HG02763 (cell line): ENCODE measurements at regions not wholly inside any gene's neighbourhood (a gene's known extent, or its start where the extent isn't known, plus 50 kb on each side); places are given as distances from the start of the nearest gene placed in this dataset.
A peak's percentile ranks its signal among the peaks of the same experiment; 100 is the strongest.
"Not testable (repeated sequence)": the region's sequence is repeated elsewhere in the genome, so short reads cannot be mapped to it uniquely, and the experiment has no call there.

ENCODE experiments used
- ATAC-seq: cut with Tn5 transposase; IDR thresholded peaks from one replicate; pipeline ENCODE4 v1.9.1; 2021; ENCODE audit warnings: mild to moderate bottlenecking, moderate library complexity; ENCODE audit not compliant: unreplicated experiment

DNA sequence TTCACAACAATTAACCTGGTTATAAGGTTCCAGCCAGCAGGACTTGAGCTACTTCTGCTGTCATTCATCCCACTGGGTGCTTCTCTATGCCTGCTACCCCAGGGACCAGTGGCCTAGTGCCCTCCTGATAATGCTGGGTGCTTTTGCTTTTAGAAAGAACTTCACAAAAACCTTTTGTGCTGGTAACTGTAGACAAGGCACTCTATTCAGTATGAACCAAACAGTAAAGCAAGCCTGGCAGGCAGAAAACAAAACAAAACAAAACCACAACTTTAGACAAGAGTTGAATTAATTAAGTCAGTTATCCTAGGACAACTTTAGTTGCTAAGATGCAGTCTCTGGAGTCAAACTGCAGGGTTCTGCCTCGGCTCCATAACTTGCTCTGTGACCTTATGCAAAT is 61.9 kb upstream of the ADGRL2 start:
- ATAC-seq: no peak

DNA sequence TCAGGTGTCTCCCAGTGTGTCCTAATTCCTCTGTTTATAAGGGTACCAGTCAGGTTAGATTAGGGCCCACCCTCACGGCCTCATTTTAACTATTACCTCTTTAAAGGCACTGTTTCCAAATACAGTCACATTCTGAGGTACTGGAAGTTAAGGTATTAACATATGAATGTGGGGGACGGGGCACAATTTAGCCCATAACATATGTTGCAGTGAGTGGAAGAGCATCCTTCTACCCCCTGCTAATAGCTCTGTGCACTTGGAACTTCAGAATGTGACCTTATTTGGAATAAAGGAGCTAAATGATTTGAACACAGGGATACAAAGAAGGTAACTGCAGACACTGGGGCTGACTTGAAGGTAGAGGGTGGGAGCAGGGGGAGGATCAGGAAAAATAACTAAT is 67.3 kb upstream of the ADGRL2 start:
- ATAC-seq: no peak

DNA sequence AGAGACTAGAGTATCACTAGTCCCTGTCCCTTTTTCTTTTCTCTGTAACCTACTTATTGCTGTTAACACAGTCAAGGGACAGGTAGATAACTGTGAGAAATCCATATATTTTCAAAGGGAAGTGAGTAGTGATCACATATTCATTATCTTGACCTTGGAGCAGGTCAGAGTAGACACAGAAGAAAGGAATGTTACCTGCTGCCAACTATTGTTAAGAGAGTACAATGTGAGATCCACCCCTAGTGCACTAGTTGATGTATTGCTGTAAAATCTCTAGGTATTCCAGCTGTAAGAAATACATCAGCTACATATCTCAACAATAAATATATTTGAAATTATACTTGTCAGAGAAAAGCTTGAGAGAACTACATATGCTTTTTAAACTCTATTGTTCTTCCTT is 68.7 kb upstream of the ADGRL2 start:
- ATAC-seq: no peak

DNA sequence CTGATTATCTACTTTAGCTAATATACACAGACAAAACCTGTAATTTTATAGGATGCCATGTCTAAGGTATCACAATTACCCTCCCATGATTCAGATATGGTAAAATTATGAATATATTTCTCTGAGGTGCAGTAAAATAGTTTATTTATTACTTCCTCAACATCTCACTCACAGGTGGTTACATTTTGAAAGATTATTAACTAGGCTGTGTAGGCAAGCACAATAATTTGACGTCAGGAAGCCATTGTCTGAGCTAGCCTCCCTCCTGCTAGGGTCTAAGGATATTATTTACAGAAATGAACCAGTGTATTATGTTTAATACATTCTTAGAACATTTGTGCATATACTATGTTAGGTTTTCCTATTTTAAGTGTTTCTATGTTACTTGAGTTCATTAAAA is 69.9 kb upstream of the ADGRL2 start:
- ATAC-seq: peak; percentile 63

DNA sequence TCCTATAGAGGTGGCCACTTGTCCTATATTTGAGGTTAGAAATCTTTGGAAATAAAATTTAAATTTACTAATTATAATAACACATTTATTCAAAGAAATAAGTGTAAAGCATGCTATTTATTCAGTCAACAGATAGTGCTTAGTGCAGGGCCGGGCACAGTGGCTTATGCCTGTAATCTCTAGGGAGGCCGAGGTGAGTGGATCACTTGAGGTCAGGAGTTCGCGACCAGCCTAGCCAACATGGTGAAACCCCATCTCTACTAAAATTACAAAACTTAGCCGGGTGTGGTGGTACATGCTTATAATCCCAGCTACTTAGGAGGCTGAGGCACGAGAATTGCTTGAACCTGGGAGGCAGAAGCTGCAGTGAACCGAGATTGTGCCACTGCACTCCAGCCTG is 70.4 kb upstream of the ADGRL2 start:
- ATAC-seq: not testable (repeated sequence)

DNA sequence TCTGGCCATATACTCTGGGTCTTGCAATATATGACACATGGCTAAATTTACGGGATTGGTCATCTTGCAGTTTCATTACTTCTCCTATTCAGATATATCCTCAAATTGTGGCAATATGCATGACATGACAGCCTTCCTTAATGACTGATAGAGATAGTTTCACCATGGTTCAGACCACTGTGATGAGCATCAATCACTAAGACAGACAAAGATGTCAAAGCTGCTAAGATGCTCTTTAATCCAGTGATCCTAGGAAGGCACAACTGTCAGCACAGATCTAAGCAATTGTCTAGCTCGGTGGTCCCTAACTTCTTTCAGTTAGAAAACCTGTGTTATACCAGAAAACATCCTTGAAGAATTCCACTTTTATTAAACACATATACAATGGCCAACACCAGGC is 70.9 kb upstream of the ADGRL2 start:
- no peak for ATAC-seq

DNA sequence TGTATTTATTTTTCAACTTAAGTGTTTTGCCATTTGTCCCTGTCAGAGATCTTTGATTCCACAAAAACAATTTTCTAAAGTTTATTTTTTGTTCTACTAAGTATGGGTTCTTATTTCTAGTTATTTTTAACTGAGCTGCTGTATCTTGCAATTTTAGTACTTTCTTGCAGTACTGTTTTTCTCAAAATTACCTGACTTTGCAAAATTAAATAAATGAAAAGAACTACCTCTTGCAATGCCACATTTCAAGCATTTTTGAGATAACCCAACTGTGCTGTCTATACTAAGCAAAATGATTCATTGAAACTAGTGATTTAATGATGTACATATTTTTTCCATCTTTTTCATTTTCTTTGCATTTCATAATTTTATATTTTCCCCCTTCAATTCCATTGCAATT is 71.5 kb upstream of the ADGRL2 start:
- ATAC-seq: no peak

DNA sequence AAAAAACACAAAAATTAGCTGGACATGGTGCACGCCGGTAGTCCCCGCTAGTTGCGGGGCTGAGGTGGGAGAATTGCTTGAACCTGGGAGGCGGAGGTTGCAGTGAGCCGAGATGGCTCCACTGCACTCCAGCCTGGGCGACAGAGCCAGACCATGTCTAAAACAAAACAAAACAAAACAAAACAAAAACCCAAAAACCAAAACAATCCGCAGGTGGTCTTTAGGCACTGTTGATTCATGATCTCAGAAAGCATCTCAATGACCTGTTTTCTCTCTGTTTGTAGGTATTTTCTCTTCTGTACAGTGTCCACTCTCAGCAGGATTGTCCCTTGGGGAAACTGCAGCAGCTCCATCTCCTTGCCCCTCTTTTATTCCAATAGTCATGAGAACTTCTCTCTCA is 74.9 kb upstream of the ADGRL2 start:
- ATAC-seq: no peak

GRCh38 chr1:81722631-81723328 is 78.0 kb upstream of the ADGRL2 start:
- not testable (repeated sequence) for ATAC-seq

DNA sequence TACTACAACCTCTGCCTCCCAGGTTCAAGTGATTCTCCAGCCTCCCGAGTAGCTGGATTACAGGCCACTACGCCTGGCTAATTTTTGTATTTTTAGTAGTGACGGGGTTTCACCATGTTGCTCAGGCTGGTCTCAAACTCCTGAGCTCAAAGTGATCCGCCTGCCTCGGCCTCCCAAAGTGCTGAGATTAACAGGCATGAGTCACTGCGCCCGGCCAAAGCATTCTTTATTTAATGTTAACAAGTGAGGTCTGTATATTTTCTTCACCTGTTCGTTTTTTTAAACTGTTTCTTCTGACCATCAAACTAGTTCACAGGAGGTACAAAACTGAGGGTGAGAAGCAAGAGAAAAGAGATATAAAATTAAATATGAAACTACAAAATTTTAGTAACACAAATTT is 80.5 kb upstream of the ADGRL2 start:
- ATAC-seq: not testable (repeated sequence)

- ATAC-seq: no peak
Measured at GRCh38 chr1:81717230-81717629, 83.5 kb upstream of the ADGRL2 start.

DNA sequence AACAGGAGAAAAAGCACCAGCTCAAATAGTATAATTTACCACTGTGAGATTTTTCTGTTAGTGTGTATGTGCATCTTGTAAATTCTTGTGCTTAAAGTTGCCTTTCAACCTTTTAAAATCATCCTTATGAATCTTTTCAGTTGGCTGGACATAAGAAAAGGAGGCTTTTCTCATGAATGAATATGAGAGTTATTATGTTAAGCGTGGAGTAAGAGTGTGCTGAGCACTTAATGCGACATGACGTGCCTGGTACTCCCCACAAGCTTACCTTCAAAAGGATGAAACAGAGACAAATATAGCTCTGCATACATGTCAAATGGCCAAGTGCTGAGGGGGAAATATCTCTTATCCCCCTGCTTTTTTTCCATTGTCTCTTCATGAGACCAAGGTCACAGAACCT is 85.3 kb upstream of the ADGRL2 start:
- ATAC-seq: no peak

DNA sequence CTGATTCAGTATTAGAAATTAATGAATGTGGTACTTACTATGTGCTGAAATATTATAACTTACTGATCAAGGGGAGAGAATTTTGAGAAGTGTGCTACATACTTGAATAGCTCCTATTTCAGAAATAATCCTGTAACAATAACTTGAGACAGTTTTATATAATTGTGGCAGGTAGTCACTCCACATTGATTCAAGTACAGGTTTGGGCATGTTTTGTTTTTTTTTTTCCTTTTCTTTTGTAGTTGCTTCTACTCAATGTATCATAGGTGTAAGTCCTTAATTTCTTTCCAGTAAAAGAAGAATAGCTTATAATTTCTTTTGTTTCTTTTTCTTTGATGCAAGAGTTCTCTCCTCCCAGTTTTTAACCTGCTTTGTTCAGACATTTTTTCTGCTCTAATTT is 86.1 kb upstream of the ADGRL2 start:
- no peak for ATAC-seq

- ATAC-seq: no peak
Measured at GRCh38 chr1:81712425-81712824, 88.3 kb upstream of the ADGRL2 start.

GRCh38 chr1:81710857-81711256 is 89.9 kb upstream of the ADGRL2 start:
- no peak for ATAC-seq

GRCh38 chr1:81708250-81708649 is 92.5 kb upstream of the ADGRL2 start:
- ATAC-seq: no peak

DNA sequence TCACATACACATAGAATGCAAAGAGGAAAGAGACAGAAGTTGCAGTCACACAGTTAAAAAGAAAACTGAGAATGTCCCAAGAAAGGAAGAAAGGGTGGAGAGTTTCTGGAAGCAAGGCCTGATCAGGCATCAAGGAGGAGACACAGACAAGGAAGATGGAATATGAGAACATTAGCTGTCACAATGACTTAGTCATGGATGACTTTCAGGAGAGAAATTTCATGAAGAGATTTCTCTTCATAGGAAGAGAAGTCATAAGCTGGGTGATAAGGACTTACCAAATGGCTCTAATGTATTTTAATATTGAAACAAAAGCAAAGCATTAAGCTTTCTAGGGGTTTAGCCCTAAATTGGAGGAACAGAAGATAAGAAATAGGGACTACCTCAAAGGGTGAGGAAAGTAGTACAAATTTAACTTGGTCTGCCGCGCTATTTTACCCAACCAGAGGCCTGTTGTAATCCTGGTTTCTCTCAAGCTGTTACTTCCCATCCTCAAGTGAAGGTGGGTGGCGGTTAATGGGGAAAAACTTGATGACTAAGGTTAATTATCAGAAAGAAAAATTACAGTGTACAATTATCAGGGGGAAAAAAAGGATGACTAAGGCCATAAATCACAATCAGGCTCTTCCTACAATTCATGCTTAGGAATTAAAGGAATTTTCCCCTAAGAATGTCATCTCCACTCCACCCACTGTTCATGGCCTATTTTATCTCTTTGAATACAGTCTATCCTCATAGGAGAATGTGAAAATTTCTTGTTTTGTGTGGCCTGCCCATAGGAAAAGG is 93.9 kb upstream of the ADGRL2 start:
- ATAC-seq: no peak

DNA sequence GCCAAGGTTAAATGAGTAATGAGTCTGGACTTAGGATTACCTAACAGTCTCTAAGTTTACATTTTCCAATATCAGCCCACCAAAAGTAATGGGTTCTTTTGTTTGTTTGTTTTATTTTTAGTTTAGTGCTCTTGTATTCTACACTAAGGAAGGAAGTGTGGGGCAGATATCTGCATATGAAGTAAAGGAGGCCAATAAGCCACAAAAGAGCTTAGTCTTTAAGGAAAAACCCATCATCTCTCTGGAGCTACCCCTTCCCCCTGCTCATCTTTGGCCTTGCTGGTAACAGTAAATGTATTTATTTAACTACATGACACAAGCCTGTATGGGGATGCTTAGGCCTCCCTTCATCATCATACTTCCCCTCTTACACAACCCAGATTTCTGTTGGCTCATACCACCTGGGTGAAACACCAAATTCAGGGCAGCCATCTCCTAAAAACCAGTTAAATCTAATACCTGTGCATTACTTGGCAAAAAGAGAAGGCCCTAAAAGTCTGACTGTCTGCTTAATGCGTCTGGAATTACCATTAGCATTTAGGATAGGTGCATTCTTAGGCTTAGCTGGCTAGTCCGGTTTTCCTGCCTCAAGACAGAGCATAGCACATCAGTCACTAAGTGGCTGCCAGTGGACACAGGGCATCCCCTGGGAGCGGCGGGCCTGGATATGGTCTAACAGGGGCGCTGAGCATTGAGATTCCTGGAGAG is 96.8 kb upstream of the ADGRL2 start:
- ATAC-seq: no peak

- ATAC-seq: no peak
Measured at GRCh38 chr1:81703391-81703755, 97.4 kb upstream of the ADGRL2 start.

DNA sequence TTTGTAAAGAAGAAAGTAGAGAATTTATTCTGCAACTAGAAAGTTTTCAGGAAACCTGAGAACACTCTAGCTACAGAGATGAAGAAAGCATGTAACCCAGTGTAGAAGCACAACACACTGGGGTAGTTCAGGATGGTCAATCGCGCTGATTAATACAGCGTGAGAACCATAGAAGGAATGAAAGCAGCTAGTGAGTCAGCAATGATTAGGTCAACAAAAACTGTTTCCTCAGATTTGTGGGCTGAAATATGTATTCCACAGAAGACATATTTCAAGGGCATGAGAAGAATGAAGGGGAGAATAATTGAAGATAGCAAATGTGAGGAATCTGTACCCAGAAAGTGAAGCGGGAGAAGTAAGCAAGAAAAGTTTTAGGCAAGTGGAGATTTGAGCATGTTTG is 97.8 kb upstream of the ADGRL2 start:
- no peak for ATAC-seq

GRCh38 chr1:81702079-81702715 is 98.5 kb upstream of the ADGRL2 start:
- no peak for ATAC-seq
